CD14-positive monocyte (primary cell): ENCODE measurements at regions not wholly inside any gene's neighbourhood (a gene's known extent, or its start where the extent isn't known, plus 50 kb on each side); places are given as distances from the start of the nearest gene placed in this dataset.

Source experiments
- DNase-seq, 3 donors: peaks; one replicate each; pipeline ENCODE4 v3.0.0-alpha.2; 2011 to 2022
- H2AFZ ChIP-seq: 2 replicates; pipeline ENCODE4 v1.6.0; 2012; ENCODE audit warnings: mild to moderate bottlenecking, low read depth, low read length, inconsistent platforms; ENCODE audit not compliant: insufficient read depth, poor library complexity, severe bottlenecking
- H3K27ac ChIP-seq, 2 donors: 1 replicate in 1 of 2; 2 replicates in 1 of 2; pipeline ENCODE4 v1.5.1; 2012 to 2013; ENCODE audit warnings: low read length in 2 of 2, control low read depth in 1 of 2, inconsistent platforms in 1 of 2, low read depth in 1 of 2, mild to moderate bottlenecking in 1 of 2
- H3K27me3 ChIP-seq, 2 donors: one replicate each; pipeline versions ENCODE4 v1.6.0 to v1.6.1; 2011 to 2013; ENCODE audit warnings: low read length in 2 of 2; ENCODE audit not compliant: control insufficient read depth in 2 of 2, insufficient read depth in 2 of 2
- H3K36me3 ChIP-seq, 2 donors: replicated peaks in 1 of 2; 1 replicate in 1 of 2; 2 replicates in 1 of 2; pipeline versions ENCODE4 v1.5.1 to v1.6.1; 2012 to 2013; ENCODE audit warnings: low read length in 2 of 2, control low read depth in 1 of 2, inconsistent platforms in 1 of 2, mild to moderate bottlenecking in 1 of 2; ENCODE audit not compliant: insufficient read depth in 2 of 2, control insufficient read depth in 1 of 2
- H3K4me1 ChIP-seq, 2 donors: 1 replicate in 1 of 2; 2 replicates in 1 of 2; pipeline versions ENCODE4 v1.5.1 to v1.6.1; 2012 to 2013; ENCODE audit warnings: low read length in 2 of 2, control low read depth in 1 of 2, inconsistent platforms in 1 of 2, mild to moderate bottlenecking in 1 of 2, moderate library complexity in 1 of 2; ENCODE audit not compliant: insufficient read depth in 2 of 2, control insufficient read depth in 1 of 2
- H3K4me2 ChIP-seq: replicated peaks from 2 replicates; pipeline ENCODE3; 2012; ENCODE audit warnings: low read length, moderate library complexity, mild to moderate bottlenecking; ENCODE audit not compliant: poor library complexity, severe bottlenecking; ENCODE audit errors: extremely low read depth
- H3K4me3 ChIP-seq, 3 experiments: fragments of 200-600 bp in 1 of 3; sonication (generic) in 1 of 3; replicated peaks in 1 of 3; 1 replicate in 2 of 3; 2 replicates in 1 of 3; pipeline ENCODE4 v1.5.1; 2011 to 2013; ENCODE audit warnings: low read length in 3 of 3, mild to moderate bottlenecking in 3 of 3, control low read depth in 2 of 3, low read depth in 2 of 3, inconsistent platforms in 1 of 3, moderate library complexity in 1 of 3
- H3K79me2 ChIP-seq: 2 replicates; pipeline ENCODE4 v1.6.0; 2012; ENCODE audit warnings: mild to moderate bottlenecking, control low read depth, inconsistent platforms, low read length, moderate library complexity; ENCODE audit not compliant: insufficient read depth
- H3K9ac ChIP-seq: 2 replicates; pipeline ENCODE4 v1.6.0; 2017; ENCODE audit warnings: low read length, mild to moderate bottlenecking; ENCODE audit not compliant: insufficient read depth, poor library complexity, severe bottlenecking
- H3K9me3 ChIP-seq, 2 donors: replicated peaks in 1 of 2; 1 replicate in 1 of 2; 2 replicates in 1 of 2; pipeline versions ENCODE4 v1.5.1 to v1.6.1; 2012 to 2013; ENCODE audit warnings: low read length in 2 of 2, control low read depth in 1 of 2; ENCODE audit not compliant: control insufficient read depth in 1 of 2, insufficient read depth in 1 of 2
- H4K20me1 ChIP-seq: 2 replicates; pipeline ENCODE4 v1.6.0; 2012; ENCODE audit warnings: mild to moderate bottlenecking, low read length, control low read depth, moderate library complexity; ENCODE audit not compliant: insufficient read depth
- H3K27ac Mint-ChIP-seq, 7 donors: one replicate each; pipeline ENCODE4 v1.8.0; 2020; ENCODE audit warnings: mild to moderate bottlenecking in 7 of 7, mixed read lengths in 7 of 7, moderate library complexity in 6 of 7, inconsistent platforms in 2 of 7
- H3K27me3 Mint-ChIP-seq, 3 donors: one replicate each; pipeline ENCODE4 v1.8.0; 2021 to 2022; ENCODE audit warnings: low read depth in 3 of 3, mild to moderate bottlenecking in 3 of 3, mixed read lengths in 3 of 3, moderate library complexity in 3 of 3, inconsistent platforms in 1 of 3
- H3K36me3 Mint-ChIP-seq, 2 donors: one replicate each; pipeline ENCODE4 v1.8.0; 2020; ENCODE audit warnings: mixed read lengths in 2 of 2, inconsistent platforms in 1 of 2, mild to moderate bottlenecking in 1 of 2
- H3K4me1 Mint-ChIP-seq: one replicate; pipeline ENCODE4 v1.8.0; 2020; ENCODE audit warnings: mild to moderate bottlenecking, mixed read lengths
- H3K4me3 Mint-ChIP-seq, 2 donors: one replicate each; pipeline ENCODE4 v1.8.0; 2020; ENCODE audit warnings: mild to moderate bottlenecking in 2 of 2, mixed read lengths in 2 of 2, moderate library complexity in 1 of 2
- H3K9me3 Mint-ChIP-seq, 7 donors: one replicate each; pipeline ENCODE4 v1.8.0; 2020 to 2022; ENCODE audit warnings: mixed read lengths in 7 of 7, mild to moderate bottlenecking in 6 of 7, moderate library complexity in 6 of 7, inconsistent platforms in 2 of 7
- WGBS: methylation state at CpG from one replicate; pipeline ENCODE4 v1.1.5; 2013; ENCODE audit warnings: missing lambda C conversion rate; ENCODE audit not compliant: insufficient coverage; 5-methylcytosine and 5-hydroxymethylcytosine counted together
- intact Hi-C, 2 donors: fragments of 100-400 bp; cut with micrococcal nuclease; formaldehyde crosslinking; loops; one replicate each; pipeline versions ENCODE4 v1.15.0 to v1.15.1; 2023
- TF ChIP-seq, protein P1 (sequence below): fragments of 200-600 bp; IDR thresholded peaks from one replicate; pipeline ENCODE4 v1.8.0; 2022; ENCODE audit warnings: antibody characterized with exemption, mild to moderate bottlenecking

- Histone ChIP-seq H3K4me2 (no peak overlapping the region), H3K4me3 (no peak overlapping the region), H2AFZ (no peak overlapping the region)
Observed at GRCh38 chr5:24385617-24386016, 259.2 kb downstream of the CDH10 start.

GRCh38 chr5:24388448-24388847 is 256.3 kb downstream of the CDH10 start:
- Histone ChIP-seq H3K27ac (no peak overlapping the region), H3K9ac (no peak overlapping the region), H3K4me2 (no peak overlapping the region), H3K36me3 (no peaks in the 10 kb centered on the region), H3K4me3 (no peak overlapping the region), H3K27me3 (no peaks in the 10 kb centered on the region), H3K4me1 (no peaks in the 10 kb centered on the region), H3K9me3 (peaks cover 4 to 22% of the 10 kb centered on the region in 2 donors), H4K20me1 (no peaks in the 10 kb centered on the region), H3K79me2 (no peaks in the 10 kb centered on the region), H2AFZ (no peak overlapping the region)
- Mint-ChIP-seq H3K9me3 (peaks cover 2 to 36% (median 8%) of the 10 kb centered on the region in 7 donors), H3K4me1 (no peaks in the 10 kb centered on the region), H3K27ac (no peak overlapping the region), H3K4me3 (no peak overlapping the region), H3K27me3 (peaks cover 0 to 4% (median 0%) of the 10 kb centered on the region in 3 donors), H3K36me3 (no peaks in the 10 kb centered on the region)
- TF ChIP-seq, protein P1, sequence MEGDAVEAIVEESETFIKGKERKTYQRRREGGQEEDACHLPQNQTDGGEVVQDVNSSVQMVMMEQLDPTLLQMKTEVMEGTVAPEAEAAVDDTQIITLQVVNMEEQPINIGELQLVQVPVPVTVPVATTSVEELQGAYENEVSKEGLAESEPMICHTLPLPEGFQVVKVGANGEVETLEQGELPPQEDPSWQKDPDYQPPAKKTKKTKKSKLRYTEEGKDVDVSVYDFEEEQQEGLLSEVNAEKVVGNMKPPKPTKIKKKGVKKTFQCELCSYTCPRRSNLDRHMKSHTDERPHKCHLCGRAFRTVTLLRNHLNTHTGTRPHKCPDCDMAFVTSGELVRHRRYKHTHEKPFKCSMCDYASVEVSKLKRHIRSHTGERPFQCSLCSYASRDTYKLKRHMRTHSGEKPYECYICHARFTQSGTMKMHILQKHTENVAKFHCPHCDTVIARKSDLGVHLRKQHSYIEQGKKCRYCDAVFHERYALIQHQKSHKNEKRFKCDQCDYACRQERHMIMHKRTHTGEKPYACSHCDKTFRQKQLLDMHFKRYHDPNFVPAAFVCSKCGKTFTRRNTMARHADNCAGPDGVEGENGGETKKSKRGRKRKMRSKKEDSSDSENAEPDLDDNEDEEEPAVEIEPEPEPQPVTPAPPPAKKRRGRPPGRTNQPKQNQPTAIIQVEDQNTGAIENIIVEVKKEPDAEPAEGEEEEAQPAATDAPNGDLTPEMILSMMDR: no peak
- no peak for DNase-seq
- intact Hi-C loops: no loop called here
- WGBS: 67% methylated on average over 3 of the region's 5 CpGs

More at GRCh38 chr5:24385617-24386016, 259.2 kb downstream of the CDH10 start:
- intact Hi-C loops: no loop called here
- Histone ChIP-seq H3K4me1 (no peaks in the 10 kb centered on the region), H3K36me3 (no peaks in the 10 kb centered on the region), H3K9ac (no peak overlapping the region), H3K27me3 (no peaks in the 10 kb centered on the region), H3K27ac (no peak overlapping the region), H3K9me3 (peaks cover 0 to 12% of the 10 kb centered on the region in 2 donors), H4K20me1 (no peaks in the 10 kb centered on the region), H3K79me2 (no peaks in the 10 kb centered on the region)
- no CpG with 5 or more reads among the region's 1 CpG for WGBS
- TF ChIP-seq, protein P1: no peak
- no peaks in the 10 kb centered on the region for H3K4me1 Mint-ChIP-seq
- no peak for DNase-seq
- H3K27me3 Mint-ChIP-seq: no peaks in the 10 kb centered on the region
- H3K27ac Mint-ChIP-seq: no peak overlapping the region
- H3K9me3 Mint-ChIP-seq: peaks cover 2 to 24% (median 7%) of the 10 kb centered on the region in 7 donors
- H3K36me3 Mint-ChIP-seq: no peaks in the 10 kb centered on the region
- no peak overlapping the region for H3K4me3 Mint-ChIP-seq
